Fibroblast of lung (primary cell): ENCODE measurements at regions not wholly inside any gene's neighbourhood (a gene's known extent, or its start where the extent isn't known, plus 50 kb on each side); places are given as distances from the start of the nearest gene placed in this dataset.
"Not testable (repeated sequence)": the region's sequence is repeated elsewhere in the genome, so short reads cannot be mapped to it uniquely, and the experiment has no call there.

Source experiments
- EZH2 ChIP-seq: IDR thresholded peaks from 2 replicates; pipeline ENCODE4 v1.5.1; 2012; ENCODE audit warnings: low read length, control low read depth, mild to moderate bottlenecking; ENCODE audit errors: missing control alignments
- TF ChIP-seq, protein P1 (sequence below), 2 donors: IDR thresholded peaks in 1 of 2; conservative IDR thresholded peaks in 1 of 2; 1 replicate in 1 of 2; 2 replicates in 1 of 2; pipeline ENCODE4 v1.5.1; 2011 to 2012; ENCODE audit warnings: low read length in 2 of 2, control low read depth in 1 of 2, inconsistent platforms in 1 of 2, low read depth in 1 of 2, mild to moderate bottlenecking in 1 of 2

DNA sequence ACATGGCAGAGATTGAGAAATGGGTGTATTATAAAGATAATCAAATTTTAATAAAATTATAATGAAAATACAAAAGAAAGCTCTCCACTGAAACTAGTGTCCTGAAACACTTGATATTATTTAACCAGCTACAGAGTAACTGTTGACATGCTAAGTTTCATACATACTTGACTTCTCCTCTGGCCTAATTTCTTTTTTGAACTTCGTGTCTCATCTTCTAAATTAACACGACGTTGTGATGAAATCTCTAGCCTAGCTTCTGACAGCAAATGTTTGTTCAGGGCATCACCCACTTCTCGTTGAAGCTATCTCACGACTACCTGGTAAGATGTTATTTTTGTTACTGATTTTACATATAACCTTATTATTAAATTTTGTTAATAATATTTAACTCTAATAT, 80.8 kb upstream of the CCT8L2 start:
- TF ChIP-seq, protein P1, sequence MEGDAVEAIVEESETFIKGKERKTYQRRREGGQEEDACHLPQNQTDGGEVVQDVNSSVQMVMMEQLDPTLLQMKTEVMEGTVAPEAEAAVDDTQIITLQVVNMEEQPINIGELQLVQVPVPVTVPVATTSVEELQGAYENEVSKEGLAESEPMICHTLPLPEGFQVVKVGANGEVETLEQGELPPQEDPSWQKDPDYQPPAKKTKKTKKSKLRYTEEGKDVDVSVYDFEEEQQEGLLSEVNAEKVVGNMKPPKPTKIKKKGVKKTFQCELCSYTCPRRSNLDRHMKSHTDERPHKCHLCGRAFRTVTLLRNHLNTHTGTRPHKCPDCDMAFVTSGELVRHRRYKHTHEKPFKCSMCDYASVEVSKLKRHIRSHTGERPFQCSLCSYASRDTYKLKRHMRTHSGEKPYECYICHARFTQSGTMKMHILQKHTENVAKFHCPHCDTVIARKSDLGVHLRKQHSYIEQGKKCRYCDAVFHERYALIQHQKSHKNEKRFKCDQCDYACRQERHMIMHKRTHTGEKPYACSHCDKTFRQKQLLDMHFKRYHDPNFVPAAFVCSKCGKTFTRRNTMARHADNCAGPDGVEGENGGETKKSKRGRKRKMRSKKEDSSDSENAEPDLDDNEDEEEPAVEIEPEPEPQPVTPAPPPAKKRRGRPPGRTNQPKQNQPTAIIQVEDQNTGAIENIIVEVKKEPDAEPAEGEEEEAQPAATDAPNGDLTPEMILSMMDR (conservative IDR thresholded peaks at IDR 0.05 in 1 of 2, IDR thresholded peaks at IDR 0.05 in 1 of 2; ENCODE audit: low read depth in 1 of 2, low read length in 2 of 2): not testable (repeated sequence)
- not testable (repeated sequence) for TF ChIP-seq EZH2
